ENCODE measurements at regions not wholly inside any gene's neighbourhood (a gene's known extent, or its start where the extent isn't known, plus 50 kb on each side); places are given as distances from the start of the nearest gene placed in this dataset.
A peak's percentile ranks its signal among the peaks of the same experiment; 100 is the strongest.

DNA sequence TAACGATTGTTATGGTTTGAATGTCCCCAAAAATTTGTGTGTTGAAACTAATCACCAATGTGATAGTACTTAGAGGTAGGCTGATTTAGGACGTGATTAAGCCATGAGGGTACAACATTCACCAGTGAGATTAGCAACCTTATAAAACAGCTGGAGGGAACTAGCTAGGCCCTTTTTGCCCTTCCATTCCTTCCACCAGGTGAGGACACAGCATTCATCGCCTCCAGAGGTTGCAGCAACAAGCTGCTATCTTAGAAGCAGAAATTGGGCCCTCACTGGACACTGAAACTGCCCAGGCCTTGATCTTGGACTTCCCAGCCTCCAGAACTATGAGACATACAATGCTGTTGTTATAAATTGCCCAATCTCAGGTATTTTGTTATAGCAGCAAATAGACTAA lies 340.7 kb upstream of the JARID2 start:
- in situ Hi-C loops (cut with MboI; ENCODE audit: low pct_ligation_motif_present in 1 of 4, low pct_unique_long_range_greater_than_20kb in 1 of 4, low sequenced_read_pairs in 3 of 4) = no loop called here
- 60 to 91% methylated on average over 1 to 3 of the region's 3 CpGs for WGBS, 2 donors (ENCODE audit: low coverage in 1 of 2)
- Histone ChIP-seq H3K36me3 (no peaks in the 10 kb centered on the region), H3K4me1 (peaks cover 0 to 7% (median 2%) of the 10 kb centered on the region in 4 donors), H3K27ac (no peak overlapping the region), H3K27me3 (no peaks in the 10 kb centered on the region), H3K9me3 (no peaks in the 10 kb centered on the region), H3K4me3 (no peak overlapping the region)
- TF ChIP-seq POLR2AphosphoS5 (IDR thresholded peaks at IDR 0.05) (no peak), POLR2A (IDR thresholded peaks at IDR 0.05) (no peak), EP300 (IDR thresholded peaks at IDR 0.05; ENCODE audit: low read depth) (no peak)
- TF ChIP-seq, protein P1, sequence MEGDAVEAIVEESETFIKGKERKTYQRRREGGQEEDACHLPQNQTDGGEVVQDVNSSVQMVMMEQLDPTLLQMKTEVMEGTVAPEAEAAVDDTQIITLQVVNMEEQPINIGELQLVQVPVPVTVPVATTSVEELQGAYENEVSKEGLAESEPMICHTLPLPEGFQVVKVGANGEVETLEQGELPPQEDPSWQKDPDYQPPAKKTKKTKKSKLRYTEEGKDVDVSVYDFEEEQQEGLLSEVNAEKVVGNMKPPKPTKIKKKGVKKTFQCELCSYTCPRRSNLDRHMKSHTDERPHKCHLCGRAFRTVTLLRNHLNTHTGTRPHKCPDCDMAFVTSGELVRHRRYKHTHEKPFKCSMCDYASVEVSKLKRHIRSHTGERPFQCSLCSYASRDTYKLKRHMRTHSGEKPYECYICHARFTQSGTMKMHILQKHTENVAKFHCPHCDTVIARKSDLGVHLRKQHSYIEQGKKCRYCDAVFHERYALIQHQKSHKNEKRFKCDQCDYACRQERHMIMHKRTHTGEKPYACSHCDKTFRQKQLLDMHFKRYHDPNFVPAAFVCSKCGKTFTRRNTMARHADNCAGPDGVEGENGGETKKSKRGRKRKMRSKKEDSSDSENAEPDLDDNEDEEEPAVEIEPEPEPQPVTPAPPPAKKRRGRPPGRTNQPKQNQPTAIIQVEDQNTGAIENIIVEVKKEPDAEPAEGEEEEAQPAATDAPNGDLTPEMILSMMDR (IDR thresholded peaks at IDR 0.05) = no peak
- intact Hi-C loops (cut with DNase I; ENCODE audit: low total_unique reads) = no loop called here
- DNase-seq = no peak

DNA sequence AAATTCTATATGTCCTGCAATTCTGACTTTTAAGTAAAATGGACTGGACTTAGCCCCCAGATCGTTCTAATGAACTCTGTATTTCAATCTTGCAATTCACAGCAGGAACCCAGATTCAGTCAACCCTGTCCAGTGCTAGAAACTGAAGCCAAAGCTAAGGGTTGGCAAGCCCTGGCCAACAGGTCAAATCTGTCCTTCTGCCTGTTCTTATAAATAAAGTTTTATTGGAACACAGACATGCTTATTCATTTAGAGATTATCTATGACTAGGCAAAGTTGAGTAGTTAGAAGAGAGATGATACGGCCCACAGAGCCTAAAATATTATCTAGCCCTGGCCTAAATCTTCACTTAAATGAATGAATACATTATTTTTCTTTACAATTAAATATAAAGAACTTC lies 339.2 kb upstream of the JARID2 start:
- WGBS, 2 donors (ENCODE audit: low coverage in 1 of 2) = 77 to 100% methylated on average over 1 to 2 of the region's 2 CpGs
- Histone ChIP-seq H3K27me3 (no peaks in the 10 kb centered on the region), H3K9me3 (no peaks in the 10 kb centered on the region), H3K4me1 (peaks cover 0 to 13% (median 4%) of the 10 kb centered on the region in 4 donors), H3K27ac (no peak overlapping the region), H3K36me3 (no peaks in the 10 kb centered on the region), H3K4me3 (no peak overlapping the region)
- TF ChIP-seq POLR2A (IDR thresholded peaks at IDR 0.05) (no peak), EP300 (IDR thresholded peaks at IDR 0.05; ENCODE audit: low read depth) (no peak), POLR2AphosphoS5 (IDR thresholded peaks at IDR 0.05) (no peak)
- TF ChIP-seq, protein P1 (IDR thresholded peaks at IDR 0.05) = no peak
- DNase-seq = no peak
- in situ Hi-C loops (cut with MboI; ENCODE audit: low pct_ligation_motif_present in 1 of 4, low pct_unique_long_range_greater_than_20kb in 1 of 4, low sequenced_read_pairs in 3 of 4) = no loop called here
- intact Hi-C loops (cut with DNase I; ENCODE audit: low total_unique reads) = no loop called here

DNA sequence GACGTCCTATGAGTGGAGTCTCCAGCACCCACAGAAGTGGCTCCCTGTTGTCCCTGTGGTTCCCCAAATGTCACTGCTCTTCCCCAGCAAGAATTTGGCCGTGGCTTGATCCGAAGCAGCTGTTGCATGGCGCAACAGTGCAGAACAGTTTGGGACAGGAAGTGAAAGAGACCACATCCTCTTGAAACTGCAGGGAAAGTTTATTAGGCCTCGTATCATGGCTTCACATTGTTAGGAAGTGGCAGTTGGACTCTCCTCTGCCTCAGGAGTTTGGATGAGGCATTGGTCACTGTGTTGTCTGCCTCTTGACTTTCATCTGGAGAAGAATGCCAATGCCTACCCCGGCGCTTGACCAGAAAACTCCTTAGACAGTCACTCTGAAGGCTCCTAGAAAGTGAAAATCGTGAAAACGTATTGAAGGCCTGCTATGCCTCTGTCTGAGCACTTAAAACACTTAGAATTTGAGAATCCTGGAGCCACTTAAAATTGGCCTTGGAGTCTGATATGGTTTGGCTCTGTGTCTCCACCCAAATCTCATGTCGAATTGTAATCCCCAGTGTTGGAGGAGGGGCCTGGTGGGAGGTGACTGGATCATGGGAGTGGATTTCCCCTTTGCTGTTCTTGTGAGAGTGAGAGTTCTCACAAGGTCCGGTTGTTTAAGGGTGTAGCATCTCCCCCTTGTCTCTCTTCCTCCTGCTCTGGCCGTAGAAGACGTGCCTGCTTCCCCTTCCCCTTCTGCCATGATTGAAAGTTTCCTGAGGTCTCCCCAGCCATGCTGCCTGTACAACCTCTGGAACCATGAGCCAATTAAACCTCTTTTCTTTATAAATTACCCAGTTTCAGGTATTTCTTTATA lies 334.9 kb upstream of the JARID2 start:
- TF ChIP-seq POLR2AphosphoS5 (IDR thresholded peaks at IDR 0.05) = peak in 2 of 3 donors; percentile 27 to 34
- no peak for TF ChIP-seq EP300 (IDR thresholded peaks at IDR 0.05; ENCODE audit: low read depth)
- in situ Hi-C loops (cut with MboI; ENCODE audit: low pct_ligation_motif_present in 1 of 4, low pct_unique_long_range_greater_than_20kb in 1 of 4, low sequenced_read_pairs in 3 of 4) (no loop called here), intact Hi-C loops (cut with DNase I; ENCODE audit: low total_unique reads) (no loop called here)
- Histone ChIP-seq H3K4me3 (no peak overlapping the region), H3K9me3 (no peaks in the 10 kb centered on the region), H3K27me3 (no peaks in the 10 kb centered on the region), H3K4me1 (peaks cover 0 to 10% (median 1%) of the 10 kb centered on the region in 4 donors), H3K27ac (peak overlapping the region in 3 of 4 donors; percentile 23 to 68 (median 43)), H3K36me3 (no peaks in the 10 kb centered on the region)
- WGBS, 2 donors (ENCODE audit: low coverage in 1 of 2) = 47 to 53% methylated on average over 5 to 13 of the region's 13 CpGs
- DNase-seq = peak; percentile 39

DNA sequence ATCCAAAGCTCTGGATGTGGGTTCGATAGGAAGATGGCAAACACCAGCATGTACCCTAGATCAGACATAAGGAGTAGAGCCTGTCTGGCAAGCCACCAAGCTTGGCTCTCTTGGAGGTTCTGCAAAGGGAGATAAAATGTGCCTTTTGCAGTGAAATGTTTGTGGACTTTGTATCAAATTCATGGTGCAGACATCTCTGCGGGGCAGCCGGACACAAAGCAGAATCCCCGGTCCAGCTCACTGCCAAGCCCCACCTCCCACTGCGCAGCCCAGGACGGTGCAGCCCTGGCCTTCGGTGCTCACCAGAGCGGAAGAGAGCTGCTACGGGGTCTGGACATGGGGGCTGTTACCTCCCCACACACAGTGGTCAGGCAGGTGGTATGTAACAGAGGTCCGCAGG lies 333.6 kb upstream of the JARID2 start:
- DNase-seq = no peak
- Histone ChIP-seq H3K4me1 (peaks cover 0 to 10% (median 1%) of the 10 kb centered on the region in 4 donors), H3K27me3 (no peaks in the 10 kb centered on the region), H3K9me3 (no peaks in the 10 kb centered on the region), H3K4me3 (no peak overlapping the region), H3K36me3 (no peaks in the 10 kb centered on the region), H3K27ac (no peak overlapping the region)
- intact Hi-C loops (cut with DNase I; ENCODE audit: low total_unique reads) = no loop called here
- 82 to 89% methylated on average over 1 to 10 of the region's 10 CpGs for WGBS, 2 donors (ENCODE audit: low coverage in 1 of 2)
- TF ChIP-seq EP300 (IDR thresholded peaks at IDR 0.05; ENCODE audit: low read depth) = no peak
- no peak for TF ChIP-seq POLR2AphosphoS5 (IDR thresholded peaks at IDR 0.05)
- no peak for TF ChIP-seq POLR2A (IDR thresholded peaks at IDR 0.05)
- TF ChIP-seq, protein P1 (IDR thresholded peaks at IDR 0.05) = no peak
- in situ Hi-C loops (cut with MboI; ENCODE audit: low pct_ligation_motif_present in 1 of 4, low pct_unique_long_range_greater_than_20kb in 1 of 4, low sequenced_read_pairs in 3 of 4) = no loop called here
